ENCODE measurements at regions not wholly inside any gene's neighbourhood (a gene's known extent, or its start where the extent isn't known, plus 50 kb on each side); places are given as distances from the start of the nearest gene placed in this dataset.

DNA sequence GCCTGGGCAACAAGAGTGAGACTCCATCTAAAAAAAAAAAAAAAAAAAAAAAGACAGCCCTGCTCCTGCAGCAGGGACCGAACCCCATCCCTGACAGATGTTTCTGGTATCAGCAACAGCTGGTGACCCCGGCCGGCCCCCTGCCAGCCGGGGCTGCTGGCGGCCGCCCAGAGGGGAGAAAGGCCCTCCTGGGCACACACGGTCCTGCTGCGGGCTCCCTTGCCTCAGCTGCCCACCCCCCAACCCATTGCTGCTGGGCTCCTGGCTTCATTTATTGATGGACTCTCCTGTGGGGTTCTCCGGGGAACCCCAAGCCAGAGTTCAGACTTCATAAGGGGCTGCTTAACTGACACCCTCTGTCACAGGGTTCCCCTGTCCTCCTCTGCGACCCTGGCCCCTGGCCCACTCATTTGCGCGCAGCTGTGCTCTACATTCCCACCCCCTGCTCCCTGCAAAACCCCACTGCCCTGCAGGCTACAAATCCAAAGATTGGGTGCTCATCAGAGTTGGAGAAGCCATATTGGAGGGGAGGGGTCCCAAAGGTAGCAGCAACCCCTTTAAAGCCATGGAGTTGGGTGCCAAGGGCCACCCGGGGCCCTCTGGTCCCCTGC, 103.6 kb upstream of the RTL1 start:
- TF ChIP-seq JUND (IDR thresholded peaks at IDR 0.05; ENCODE audit: low read depth), result no peak
- in situ Hi-C loops (cut with HindIII; ENCODE audit: low pct_unique_long_range_greater_than_20kb, low sequenced_read_pairs), result no loop called here
- DNase-seq (ENCODE audit: low read depth in 1 of 2, low spot score in 1 of 2), result no peak

DNA sequence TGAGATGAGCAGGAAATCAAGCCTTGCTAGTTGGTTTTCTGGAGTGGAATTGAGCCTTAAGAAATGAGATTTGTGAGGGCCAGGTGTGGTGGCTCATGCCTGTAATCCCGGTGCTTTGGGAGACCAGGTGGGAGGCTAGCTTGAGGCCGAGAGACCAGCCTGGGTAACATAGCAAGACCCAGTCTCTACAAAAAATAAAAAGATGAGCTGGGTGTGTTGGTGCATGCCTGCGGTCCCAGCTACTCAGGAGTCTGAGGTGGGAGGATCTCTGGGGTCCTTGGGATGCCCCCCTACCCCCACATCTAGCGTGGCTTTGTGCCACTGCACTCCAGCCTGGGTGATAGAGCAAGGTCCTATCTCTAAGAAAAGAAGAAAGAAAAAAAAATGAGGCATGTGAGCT, 104.2 kb upstream of the RTL1 start:
- TF ChIP-seq JUND (IDR thresholded peaks at IDR 0.05; ENCODE audit: low read depth), result no peak
- in situ Hi-C loops (cut with HindIII; ENCODE audit: low pct_unique_long_range_greater_than_20kb, low sequenced_read_pairs), result no loop called here
- no peak for DNase-seq (ENCODE audit: low read depth in 1 of 2, low spot score in 1 of 2)

DNA sequence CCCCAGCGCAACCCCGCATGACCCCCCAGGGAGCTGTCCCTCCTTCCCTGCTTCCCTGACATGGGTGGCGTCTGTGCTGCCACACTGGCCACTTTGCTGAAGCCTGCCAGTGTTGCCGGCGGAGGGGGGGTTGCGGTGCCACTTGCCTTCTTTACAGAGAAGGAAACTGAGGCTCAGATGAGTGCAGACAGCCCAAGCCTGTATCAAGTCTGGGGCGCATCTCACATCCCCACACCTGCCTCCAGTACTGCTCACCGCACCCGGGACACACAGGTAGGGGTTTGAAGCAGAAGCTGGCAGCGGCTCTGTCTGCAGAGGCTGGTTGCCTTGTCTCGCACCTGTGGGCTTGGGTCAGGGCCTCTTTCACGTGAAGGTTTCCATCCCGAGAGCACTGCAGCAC, 104.7 kb upstream of the RTL1 start:
- TF ChIP-seq JUND (IDR thresholded peaks at IDR 0.05; ENCODE audit: low read depth), result no peak
- DNase-seq (ENCODE audit: low read depth in 1 of 2, low spot score in 1 of 2), result no peak
- in situ Hi-C loops (cut with HindIII; ENCODE audit: low pct_unique_long_range_greater_than_20kb, low sequenced_read_pairs), result no loop called here

DNA sequence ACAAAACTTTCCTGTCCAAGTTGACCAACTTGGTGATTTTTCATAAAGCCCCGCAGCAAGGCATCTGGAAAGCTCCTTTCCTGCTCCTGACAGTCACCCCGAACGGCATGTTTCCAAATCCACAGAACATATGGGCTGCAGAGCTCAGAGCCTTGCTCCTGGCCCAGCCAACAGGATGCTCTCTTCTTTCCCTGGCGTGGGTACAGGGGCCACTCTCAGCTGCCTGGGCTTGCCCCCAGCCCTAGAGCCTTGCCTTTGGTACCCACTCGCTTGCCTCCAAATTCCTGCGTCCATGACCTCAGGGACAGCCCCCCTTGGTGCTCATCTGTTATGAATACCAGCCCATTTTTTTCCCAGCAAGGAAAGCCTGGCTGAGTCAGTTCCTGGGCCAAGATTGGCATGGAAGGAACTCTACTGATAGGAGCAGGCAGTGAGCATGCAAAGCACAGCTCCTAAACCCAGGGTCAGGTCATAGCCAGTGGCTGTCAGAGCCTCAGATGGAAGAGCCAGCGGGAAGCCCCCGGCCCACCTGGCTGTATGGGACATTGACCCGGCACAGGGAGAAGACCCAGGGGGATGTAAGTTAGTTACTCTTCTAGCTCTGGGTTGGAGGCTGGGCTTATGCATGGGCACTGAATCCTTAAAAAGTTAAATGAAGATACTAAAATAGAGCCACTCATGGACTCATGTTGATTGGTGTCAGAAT, 105.3 kb upstream of the RTL1 start:
- in situ Hi-C loops (cut with HindIII; ENCODE audit: low pct_unique_long_range_greater_than_20kb, low sequenced_read_pairs), result no loop called here
- DNase-seq (ENCODE audit: low read depth in 1 of 2, low spot score in 1 of 2), result no peak
- TF ChIP-seq JUND (IDR thresholded peaks at IDR 0.05; ENCODE audit: low read depth), result no peak

DNA sequence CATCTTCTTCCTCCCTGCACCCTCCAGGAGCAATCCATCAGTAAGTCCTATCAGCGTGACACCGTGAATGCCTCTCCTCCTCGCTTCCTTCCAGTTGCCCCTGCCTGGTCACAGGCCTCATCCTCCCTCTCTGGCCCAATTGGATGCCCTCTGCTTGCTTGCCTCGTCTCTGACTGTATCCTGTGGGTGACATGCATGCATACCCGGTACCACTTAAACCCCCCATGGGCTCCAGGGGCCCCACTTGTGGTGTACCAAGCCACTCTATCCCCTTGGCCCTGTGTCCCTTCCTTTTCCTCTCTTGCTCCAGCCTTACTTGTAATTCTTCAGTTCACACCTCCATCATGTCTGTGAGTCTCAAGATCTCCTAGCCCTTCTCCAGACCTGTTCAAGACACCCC, 106.0 kb upstream of the RTL1 start:
- no peak for DNase-seq (ENCODE audit: low read depth in 1 of 2, low spot score in 1 of 2)
- no peak for TF ChIP-seq JUND (IDR thresholded peaks at IDR 0.05; ENCODE audit: low read depth)
- in situ Hi-C loops (cut with HindIII; ENCODE audit: low pct_unique_long_range_greater_than_20kb, low sequenced_read_pairs), result no loop called here

DNA sequence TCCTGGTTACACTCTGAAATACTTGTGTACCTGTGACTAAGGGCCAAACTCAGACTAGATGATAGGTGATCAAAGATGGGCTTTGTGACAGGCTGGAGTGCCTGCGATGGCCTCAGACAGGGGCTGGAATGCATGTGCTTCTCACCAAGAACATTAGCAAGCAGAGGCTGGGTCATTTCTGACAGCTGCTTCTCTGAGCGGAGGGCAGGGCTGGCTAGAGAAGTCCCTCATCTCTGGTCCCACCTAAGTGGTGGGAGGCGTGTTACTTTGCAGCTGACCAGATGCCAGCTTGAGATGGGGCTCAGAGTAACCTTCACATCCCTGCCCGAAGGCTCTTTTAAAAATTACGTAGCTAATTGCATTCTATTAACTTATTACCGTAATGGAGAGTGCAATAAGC, 106.8 kb upstream of the RTL1 start:
- DNase-seq (ENCODE audit: low read depth in 1 of 2, low spot score in 1 of 2), result no peak

DNA sequence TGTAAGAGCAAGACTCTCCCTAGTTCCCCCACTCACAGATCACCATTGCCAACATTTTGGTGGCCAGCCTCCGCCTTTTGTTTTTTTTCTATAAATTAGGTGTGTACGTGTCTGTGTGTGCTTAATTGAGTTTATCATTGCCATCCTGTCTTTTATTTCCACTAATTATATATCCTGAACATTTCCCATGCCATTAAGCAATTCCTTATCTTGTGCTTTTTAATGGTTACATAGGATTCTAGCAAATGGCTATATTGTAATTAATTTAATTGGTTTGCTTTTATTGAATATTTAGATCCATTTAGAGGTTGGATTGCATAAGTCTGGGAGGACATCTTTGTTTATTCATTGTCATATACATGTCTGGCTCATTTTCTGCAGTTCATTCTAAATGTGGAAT, 107.3 kb upstream of the RTL1 start:
- TF ChIP-seq JUND (IDR thresholded peaks at IDR 0.05; ENCODE audit: low read depth), result no peak
- no peak for DNase-seq (ENCODE audit: low read depth in 1 of 2, low spot score in 1 of 2)
- in situ Hi-C loops (cut with HindIII; ENCODE audit: low pct_unique_long_range_greater_than_20kb, low sequenced_read_pairs), result no loop called here

More for the DNA sequence above, 106.8 kb upstream of the RTL1 start:
- in situ Hi-C loops (cut with HindIII; ENCODE audit: low pct_unique_long_range_greater_than_20kb, low sequenced_read_pairs), result no loop called here
- TF ChIP-seq JUND (IDR thresholded peaks at IDR 0.05; ENCODE audit: low read depth), result no peak

DNA sequence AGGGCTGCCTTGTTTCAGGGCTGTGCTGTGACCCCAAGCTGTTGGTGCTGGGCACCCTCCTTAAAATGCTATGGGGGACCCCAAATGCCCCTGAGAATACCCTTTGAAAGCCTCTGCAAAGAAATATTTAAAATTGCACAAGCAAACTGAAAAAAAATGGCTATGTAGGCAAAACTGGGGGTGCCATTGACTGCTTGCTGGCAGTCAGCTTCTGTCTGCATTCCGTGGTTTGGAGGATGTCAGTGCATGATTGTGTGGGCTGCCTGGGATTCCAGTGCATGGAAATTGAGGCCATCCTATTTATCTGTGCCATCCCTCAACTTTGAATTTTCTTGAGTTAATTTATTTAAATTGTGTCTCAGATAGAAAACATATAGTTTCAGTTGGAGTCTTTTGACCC, 113.7 kb upstream of the RTL1 start:
- DNase-seq (ENCODE audit: low read depth in 1 of 2, low spot score in 1 of 2), result no peak
- in situ Hi-C loops (cut with HindIII; ENCODE audit: low pct_unique_long_range_greater_than_20kb, low sequenced_read_pairs), result no loop called here
- TF ChIP-seq JUND (IDR thresholded peaks at IDR 0.05; ENCODE audit: low read depth), result no peak

DNA sequence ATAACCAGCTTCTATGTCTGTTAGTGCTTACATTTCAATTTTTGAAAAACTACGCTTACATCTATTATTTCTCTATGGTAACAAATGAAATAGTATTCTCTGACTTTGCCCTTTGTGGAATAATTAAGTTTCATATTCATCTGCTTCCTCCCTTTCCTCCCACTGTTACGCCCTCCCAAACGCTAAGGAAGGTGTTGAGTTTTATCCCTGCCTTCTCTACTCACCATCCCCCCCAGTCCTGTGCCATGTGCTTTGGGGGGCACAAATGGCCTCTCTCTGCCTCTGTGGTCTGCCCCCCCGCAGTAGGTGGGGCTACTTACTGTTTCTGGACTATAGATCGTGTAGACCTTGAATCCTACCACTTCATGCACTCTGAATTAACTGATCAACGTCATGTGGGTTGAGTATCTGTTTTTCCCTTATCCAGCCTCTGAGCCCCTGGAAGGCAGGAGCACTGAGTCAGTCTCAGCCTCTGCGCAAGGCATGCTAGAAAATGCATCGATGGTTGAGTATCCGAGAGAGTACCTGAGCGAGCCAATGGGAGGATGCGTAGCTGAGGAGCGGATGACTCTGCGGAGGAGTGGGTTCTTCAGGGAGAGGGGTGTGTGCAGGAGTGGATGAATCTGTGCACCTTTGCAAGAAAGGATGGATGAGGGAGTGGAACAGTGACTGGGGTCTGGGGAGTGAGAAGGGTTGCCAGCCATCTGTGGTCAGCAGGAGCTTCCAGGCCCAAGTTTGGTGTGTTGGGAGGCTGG, 114.5 kb upstream of the RTL1 start:
- no peak for TF ChIP-seq JUND (IDR thresholded peaks at IDR 0.05; ENCODE audit: low read depth)
- in situ Hi-C loops (cut with HindIII; ENCODE audit: low pct_unique_long_range_greater_than_20kb, low sequenced_read_pairs), result no loop called here
- no peak for DNase-seq (ENCODE audit: low read depth in 1 of 2, low spot score in 1 of 2)

DNA sequence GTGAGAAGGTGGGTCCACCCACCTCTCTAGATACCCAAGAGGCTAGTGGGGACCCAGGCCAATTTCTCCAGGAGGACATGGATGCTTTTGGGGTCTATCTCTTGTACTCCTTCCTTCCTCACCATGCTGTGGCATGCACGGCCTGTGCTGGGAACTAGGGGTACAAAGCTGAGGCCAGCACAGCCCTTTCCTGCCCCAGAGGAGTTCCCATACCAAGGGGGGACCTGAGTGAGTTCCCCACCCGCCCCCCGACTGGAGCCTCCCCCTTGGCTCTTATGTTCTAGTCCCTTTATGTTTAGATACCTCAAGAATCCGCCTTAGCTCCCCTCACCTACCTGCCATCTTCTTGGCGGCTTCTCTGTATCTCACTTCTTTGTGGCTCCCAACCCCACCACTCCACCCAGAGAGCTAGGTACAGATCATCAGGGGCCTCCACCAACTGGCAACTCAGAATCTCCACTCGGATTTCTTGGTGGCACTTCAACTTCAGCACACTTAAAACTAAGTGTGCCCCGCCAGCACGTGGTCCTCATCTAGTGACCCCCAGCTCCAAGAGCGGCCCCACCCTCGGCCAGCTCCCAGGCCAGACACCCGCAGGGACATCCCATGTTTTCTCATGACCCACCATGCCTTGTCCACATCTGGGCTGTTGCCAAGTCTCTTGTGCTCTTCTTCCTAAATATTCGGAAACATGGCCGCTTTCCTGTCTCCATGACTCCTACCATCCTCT, 115.2 kb upstream of the RTL1 start:
- in situ Hi-C loops (cut with HindIII; ENCODE audit: low pct_unique_long_range_greater_than_20kb, low sequenced_read_pairs), result no loop called here
- no peak for DNase-seq (ENCODE audit: low read depth in 1 of 2, low spot score in 1 of 2)
- no peak for TF ChIP-seq JUND (IDR thresholded peaks at IDR 0.05; ENCODE audit: low read depth)

DNA sequence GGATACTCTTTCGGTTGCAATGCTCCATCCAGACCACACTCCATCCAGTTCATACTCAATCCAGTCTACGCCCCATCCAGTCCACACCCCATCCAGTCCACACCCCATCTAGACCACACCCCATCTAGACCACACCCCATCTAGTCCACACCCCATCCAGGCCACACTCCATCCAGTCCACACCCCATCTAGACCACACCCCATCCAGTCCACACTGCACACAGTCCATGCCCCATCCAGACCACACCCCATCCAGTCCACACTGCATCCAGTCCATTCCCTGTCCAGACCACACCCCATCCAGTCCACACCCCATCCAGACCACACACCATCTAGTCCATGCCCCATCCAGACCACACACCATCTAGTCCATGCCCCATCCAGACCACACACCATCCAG, 116.0 kb upstream of the RTL1 start:
- no peak for TF ChIP-seq JUND (IDR thresholded peaks at IDR 0.05; ENCODE audit: low read depth)
- DNase-seq (ENCODE audit: low read depth in 1 of 2, low spot score in 1 of 2), result no peak

DNA sequence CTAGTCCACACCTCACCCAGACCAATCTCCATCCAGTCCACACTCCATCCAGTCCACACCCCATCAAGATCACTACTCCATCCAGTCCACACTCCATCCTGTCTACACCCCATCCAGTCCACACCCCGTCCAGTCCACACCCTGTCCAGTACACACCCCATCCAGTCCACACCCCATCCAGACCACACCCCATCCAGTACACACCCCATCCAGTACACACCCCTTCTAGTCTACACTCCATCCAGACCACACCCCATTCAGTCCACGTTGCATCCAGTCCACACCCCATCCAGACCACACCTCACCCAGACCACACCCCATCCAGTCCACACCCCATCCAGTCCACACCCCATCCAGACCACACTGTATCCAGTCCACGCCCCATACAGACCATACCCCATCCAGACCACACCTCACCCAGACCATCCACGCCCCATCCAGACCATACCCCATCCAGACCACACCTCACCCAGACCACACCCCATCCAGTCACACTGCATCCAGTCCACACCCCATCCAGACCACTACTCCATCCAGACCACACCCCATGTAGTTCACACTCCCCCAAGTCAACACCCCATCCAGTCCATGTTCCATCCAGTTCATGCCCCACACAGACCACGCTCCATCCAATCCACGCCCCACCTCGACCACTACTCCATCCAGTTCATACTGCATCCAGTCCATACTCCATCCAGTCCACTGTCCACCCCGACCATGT, 116.6 kb upstream of the RTL1 start:
- in situ Hi-C loops (cut with HindIII; ENCODE audit: low pct_unique_long_range_greater_than_20kb, low sequenced_read_pairs), result no loop called here
- TF ChIP-seq JUND (IDR thresholded peaks at IDR 0.05; ENCODE audit: low read depth), result no peak
- DNase-seq (ENCODE audit: low read depth in 1 of 2, low spot score in 1 of 2), result no peak

More for the DNA sequence above, 116.0 kb upstream of the RTL1 start:
- in situ Hi-C loops (cut with HindIII; ENCODE audit: low pct_unique_long_range_greater_than_20kb, low sequenced_read_pairs), result no loop called here
